T-helper 1 cell treated with Interleukin-12 subunit alpha and Interleukin-12 subunit beta and Interleukin-4 antibody, amounts not matched to agents 30 ng/mL and 1 ng/mL, for 36 hours (primary cell): ENCODE measurements at regions not wholly inside any gene's neighbourhood (a gene's known extent, or its start where the extent isn't known, plus 50 kb on each side); places are given as distances from the start of the nearest gene placed in this dataset.
"Not testable (repeated sequence)": the region's sequence is repeated elsewhere in the genome, so short reads cannot be mapped to it uniquely, and the experiment has no call there.

ENCODE experiments used
- intact Hi-C: fragments of 100-400 bp; cut with micrococcal nuclease; formaldehyde crosslinking; loops from one replicate; pipeline ENCODE4 v1.15.1; 2024

DNA sequence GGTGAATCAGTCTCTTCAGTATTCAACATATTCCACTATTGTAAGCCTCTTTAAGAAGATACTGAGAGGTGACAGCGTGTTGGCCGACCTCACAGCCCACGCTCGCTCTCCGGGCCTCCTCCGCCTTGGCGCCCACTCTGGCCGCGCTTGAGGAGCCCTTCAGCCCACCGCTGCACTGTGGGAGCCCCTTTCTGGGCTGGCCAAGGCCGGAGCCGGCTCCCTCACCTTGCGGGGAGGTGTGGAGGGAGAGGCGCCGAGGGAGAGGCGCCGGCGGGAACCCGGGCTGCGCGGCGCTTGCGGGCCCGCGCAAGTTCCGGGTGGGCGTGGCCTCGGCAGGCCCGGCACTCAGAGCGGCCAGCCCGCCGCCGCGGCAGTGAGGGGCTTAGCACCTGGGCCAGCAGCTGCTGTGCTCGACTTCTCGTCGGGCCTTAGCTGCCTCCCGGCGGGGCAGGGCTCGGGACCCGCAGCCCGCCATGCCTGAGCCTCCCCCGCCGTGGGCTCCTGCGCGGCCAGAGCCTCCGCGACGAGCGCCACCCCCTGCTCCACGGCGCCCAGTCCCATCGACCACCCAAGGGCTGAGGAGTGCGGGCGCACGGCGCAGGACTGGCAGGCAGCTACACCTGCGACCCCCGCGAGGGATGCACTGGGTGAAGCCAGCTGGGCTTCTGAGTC lies 306.4 kb downstream of the SEMA3D start:
- intact Hi-C loops = not testable (repeated sequence)

DNA sequence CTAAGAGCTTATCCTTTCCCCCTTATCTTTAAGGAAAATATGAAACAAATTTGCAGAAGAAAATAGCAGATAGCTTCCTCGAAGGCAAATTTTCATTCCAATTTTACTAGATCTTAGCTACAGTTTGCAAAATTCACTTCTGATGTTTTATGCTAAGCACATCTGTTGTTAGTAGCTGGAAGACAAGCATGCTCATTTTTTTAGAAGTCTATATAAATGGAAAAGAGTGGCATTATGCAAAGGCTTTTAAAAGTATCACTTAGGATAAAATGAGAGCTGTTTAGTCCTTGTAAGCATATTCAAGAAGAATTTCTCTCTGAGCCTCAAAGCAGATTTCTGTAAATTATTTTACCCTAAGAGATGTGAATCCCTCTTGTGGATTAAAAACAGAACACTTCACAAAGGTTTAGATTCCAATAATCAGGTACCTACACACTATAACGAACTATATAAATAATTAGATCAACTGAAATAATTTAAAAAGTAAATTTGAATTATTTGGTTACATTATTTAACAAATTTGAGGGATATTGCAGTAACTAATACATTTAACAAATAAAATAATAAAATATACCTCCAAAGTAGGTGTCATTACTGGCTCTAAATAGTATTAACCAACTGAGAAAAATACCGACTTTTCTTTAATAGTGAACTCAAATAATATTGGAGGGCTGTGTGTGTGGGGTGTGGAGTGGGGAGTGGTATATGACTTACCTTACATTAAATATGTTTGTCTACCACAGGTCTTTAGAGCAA lies 307.1 kb downstream of the SEMA3D start:
- intact Hi-C loops = no loop called here

DNA sequence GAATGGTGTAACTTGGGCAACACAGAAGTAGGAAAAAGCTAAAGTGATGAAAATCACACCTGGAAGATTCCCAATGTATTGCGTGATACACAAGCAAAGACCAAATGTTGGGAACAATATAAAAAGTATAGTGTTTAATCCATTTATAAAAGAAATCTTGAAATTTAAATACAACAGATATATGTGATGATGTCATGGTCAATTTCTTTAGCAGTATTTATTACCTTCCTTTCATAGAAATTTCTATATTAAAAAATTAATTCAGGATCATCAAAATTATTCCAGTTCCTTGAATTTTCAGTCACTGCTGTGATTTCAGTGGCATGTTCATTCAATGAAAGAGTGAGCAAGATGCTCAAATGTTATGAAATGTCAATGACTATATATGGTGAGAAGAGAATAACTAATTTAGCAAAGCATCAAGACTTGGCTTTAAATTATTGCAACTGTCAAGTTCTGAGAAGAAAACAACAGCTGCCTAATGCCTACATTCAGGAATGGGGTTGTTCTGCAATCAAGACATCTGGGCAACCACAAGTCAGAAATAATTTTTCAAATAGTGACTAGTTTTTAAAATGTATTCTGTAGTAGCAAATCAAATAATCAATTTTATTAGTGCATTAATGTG lies 308.8 kb downstream of the SEMA3D start:
- intact Hi-C loops = no loop called here

DNA sequence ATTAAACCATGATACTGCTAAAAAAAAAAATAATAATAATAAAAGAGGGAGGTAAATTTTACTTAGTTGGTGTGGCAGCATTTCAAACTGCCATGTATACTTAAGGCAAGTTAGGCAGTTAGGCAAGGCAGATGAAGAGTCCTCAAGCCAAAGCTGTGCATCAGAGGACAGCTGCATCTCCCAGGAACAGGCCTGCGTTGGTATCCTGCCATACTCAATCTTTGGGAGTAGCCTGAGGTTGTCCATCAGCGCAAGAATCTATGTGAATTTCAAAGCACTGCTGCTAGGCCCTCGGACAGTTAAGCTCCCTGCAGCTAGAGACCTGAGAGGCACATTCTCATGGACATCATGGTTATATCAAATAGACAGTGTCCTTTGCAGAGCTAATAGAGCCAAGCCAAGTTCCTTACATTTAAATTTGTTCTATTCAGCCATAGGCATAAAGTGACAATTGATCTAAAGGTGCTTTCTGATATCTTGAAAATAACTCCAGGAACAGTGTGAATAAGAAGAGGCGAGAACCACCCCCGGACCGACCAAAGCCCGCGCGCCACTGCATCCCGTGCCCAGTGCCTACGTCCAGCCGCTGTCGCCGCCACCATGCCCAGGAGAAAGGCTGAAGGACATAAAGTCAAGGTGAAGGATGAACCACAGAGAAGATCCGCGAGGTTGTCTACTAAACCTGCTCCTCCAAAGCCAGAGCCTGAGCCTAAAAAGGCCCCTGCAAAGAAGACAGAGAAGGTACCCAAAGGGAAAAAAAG lies 310.6 kb downstream of the SEMA3D start:
- intact Hi-C loops = no loop called here

GRCh38 chr7:84865560-84865959 lies 321.3 kb downstream of the SEMA3D start:
- intact Hi-C loops = no loop called here

GRCh38 chr7:84857336-84857735 lies 329.5 kb downstream of the SEMA3D start:
- intact Hi-C loops = no loop called here

- intact Hi-C loops = no loop called here
These were observed 331.1 kb downstream of the SEMA3D start for GRCh38 chr7:84855758-84856157.

DNA sequence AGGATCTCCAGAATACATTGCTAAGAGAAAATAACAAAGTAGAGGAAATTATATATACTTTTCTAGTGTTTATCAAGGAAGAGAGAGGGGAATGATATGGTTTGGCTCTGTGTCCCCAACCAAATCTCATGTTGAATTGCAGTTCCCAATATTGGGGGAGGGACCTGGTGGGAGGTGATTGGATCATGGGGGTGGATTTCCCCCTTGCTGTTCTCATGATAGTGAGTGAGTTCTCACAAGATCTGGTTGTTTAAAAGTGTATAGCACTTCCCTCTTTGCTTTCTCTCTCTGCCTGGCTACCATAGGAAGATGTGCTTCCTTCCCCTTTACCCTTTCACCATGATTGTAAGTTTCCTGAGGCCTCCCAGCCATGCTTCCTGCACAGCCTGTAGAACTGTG lies 337.9 kb downstream of the SEMA3D start:
- intact Hi-C loops = not testable (repeated sequence)

DNA sequence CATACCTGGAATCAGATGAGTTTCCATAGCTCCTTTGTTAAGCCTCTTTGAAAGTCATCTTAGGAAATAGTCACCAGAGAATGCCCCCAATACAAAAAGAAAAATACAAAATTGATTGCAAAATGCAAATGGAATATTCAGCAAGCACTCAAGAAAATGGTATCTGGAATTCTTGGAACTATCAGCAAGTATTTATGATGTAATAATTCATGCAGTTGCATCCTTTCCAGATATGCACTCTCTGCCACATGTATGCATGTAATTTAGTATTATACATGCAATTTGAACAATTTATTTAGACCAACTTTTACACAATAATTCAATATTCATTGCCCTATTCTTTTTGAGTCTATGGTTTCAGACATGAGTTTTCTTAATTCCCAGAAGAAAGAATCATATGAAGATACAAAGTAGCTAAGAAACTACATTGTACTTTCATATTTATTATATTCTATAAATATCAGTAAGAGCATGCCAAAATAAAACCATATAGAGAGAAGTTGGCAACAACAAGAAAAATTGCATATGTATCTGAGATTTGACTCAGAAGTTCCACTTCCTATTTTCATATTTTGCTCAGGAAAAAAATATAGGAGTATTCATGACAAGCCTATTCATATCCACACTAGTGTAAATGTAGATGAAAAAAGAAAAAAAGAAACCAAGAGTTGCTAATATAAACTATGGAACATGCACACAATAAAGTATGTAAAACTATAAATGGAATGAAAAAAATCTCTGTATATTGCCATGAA lies 338.5 kb downstream of the SEMA3D start:
- intact Hi-C loops = no loop called here

GRCh38 chr7:84847790-84848189 lies 339.1 kb downstream of the SEMA3D start:
- intact Hi-C loops = no loop called here

GRCh38 chr7:84847038-84847437 lies 339.8 kb downstream of the SEMA3D start:
- intact Hi-C loops = no loop called here

GRCh38 chr7:84845971-84846370 lies 340.9 kb downstream of the SEMA3D start:
- intact Hi-C loops = no loop called here

- intact Hi-C loops = no loop called here
These were observed 342.1 kb downstream of the SEMA3D start for GRCh38 chr7:84844771-84845170.

- intact Hi-C loops = no loop called here
These were observed 345.0 kb downstream of the SEMA3D start for GRCh38 chr7:84841809-84842208.

GRCh38 chr7:84838857-84839256 lies 348.0 kb downstream of the SEMA3D start:
- intact Hi-C loops = no loop called here

GRCh38 chr7:84837405-84837804 lies 349.5 kb downstream of the SEMA3D start:
- intact Hi-C loops = no loop called here

GRCh38 chr7:84829719-84830118 lies 357.1 kb downstream of the SEMA3D start:
- intact Hi-C loops = no loop called here

DNA sequence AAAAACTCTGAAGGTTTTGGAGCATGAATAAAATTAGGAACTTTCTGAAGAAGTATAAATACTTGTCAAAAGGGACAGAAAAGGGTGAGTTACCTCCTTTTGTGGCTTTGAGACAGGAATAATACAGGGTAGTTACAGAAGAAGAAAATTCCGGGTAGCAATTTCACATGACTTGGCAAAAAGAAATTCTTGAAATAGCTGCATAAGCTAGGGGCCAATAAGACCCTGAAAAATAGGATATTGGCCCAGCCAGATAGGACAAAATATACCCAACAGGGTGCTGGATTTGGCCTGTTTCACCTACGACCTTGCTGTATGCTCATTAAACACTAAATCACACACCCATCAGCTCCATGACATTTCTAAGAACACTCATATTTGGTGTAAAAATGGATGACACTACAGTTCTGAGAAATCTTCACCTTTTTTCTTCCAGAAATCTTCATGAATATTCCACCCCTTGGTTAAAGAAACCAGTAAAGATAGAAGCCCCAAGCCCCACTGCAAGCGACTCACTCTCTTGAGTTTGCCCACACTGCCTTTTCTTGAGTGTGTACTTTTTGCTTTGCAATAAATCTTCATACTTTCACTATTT lies 362.7 kb downstream of the SEMA3D start:
- intact Hi-C loops = no loop called here

GRCh38 chr7:84823530-84823929 lies 363.3 kb downstream of the SEMA3D start:
- intact Hi-C loops = no loop called here

GRCh38 chr7:84822941-84823510 lies 363.8 kb downstream of the SEMA3D start:
- intact Hi-C loops = no loop called here
